Stimulated activated CD8-positive, alpha-beta memory T cell treated with anti-CD3 and anti-CD28 coated beads, Interleukin-2, amount 100 ng/mL, for 48 hours (primary cell): ENCODE measurements at regions not wholly inside any gene's neighbourhood (a gene's known extent, or its start where the extent isn't known, plus 50 kb on each side); places are given as distances from the start of the nearest gene placed in this dataset.

Experiments used
- DNase-seq, 2 donors: peaks; one replicate each; pipeline ENCODE4 v3.0.0-alpha.2; 2020; ENCODE audit warnings: low read depth in 2 of 2

GRCh38 chr14:71361874-71362273, 454.6 kb downstream of the PCNX1 start:
- DNase-seq: no peak

DNA sequence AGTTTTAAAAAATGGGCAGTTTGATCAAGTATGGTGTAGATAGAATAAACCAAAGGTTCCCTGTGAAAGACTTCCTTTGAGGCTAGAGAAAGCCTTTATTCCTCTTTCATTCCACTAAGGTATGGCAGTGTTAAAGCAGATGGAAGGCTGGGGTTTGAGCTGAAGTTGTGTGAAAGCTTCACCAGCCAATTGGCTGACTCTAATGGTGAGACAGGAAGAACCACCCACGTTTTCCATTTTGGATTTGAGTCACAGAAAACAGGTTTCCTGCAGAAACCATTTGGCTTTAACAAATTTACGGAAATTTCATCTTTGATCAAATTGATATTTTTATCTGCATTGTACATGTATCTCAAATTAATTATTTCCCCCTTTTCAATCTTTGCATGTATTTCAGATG, 455.0 kb downstream of the PCNX1 start:
- DNase-seq: no peak

GRCh38 chr14:71362920-71363584, 455.8 kb downstream of the PCNX1 start:
- DNase-seq: no peak

DNA sequence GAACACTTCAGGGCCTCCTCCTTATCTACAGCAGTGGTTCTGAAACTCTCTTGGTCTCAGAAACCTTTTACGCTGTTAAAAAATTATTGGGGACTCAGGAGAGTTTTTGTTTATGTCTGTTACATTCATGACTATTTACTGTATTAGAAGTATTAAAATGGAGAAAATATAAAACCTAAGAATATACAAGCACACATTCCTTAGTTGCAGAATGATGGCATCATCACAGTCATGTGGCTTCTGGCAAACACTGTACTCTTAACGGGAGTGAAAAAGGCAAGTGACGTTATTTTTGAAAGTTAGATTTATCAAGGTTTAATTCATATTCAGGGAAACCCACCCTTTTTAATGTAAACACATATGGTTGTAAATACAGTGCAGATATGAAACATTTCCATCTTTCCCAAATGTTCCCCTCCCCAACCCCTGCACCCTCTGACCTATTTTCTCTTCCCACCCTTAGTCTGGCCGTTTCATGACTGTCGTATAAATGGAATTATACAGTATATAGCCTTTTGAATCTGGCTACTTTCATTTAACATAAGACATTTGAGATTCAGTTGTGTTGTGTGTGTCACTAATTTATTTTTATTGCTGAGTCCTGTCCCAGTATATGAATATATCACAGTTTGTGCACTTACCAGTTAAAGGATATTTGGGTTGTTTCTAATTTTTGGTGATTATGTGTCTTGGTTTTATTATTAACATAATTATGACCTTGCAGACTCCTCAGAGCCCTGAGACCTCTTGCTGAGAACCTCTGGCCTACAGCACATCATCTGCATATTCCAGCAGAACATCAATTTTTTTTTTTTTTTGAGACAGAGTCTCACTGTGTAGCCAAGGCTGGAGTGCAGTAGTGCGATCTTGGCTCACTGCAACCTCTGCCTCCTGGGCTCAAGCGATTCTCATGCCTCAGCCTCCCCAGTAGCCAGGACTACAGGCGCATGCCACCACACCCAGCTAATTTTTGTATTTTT, 457.0 kb downstream of the PCNX1 start:
- DNase-seq: no peak

DNA sequence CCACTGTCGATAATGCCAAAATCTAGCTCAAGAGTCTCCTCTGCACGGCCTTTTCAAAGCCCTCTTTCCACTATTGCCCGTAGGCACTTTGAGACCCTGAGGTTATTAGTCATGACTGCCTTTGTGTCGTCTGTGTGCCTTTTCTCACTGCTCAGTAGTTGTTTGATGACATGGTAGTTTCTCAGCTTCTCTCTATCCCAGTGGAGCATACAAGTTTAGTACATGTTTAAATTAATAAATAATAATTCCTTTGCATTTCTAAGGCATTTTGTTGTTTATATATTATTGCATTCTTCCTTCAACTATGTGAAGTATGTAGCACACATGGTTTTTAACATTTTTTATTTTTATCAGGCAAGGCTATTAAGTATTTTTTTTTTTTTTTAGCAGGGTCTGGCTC, 458.1 kb downstream of the PCNX1 start:
- no peak for DNase-seq

- DNase-seq: no peak
Measured at GRCh38 chr14:71366861-71367260, 459.6 kb downstream of the PCNX1 start.

DNA sequence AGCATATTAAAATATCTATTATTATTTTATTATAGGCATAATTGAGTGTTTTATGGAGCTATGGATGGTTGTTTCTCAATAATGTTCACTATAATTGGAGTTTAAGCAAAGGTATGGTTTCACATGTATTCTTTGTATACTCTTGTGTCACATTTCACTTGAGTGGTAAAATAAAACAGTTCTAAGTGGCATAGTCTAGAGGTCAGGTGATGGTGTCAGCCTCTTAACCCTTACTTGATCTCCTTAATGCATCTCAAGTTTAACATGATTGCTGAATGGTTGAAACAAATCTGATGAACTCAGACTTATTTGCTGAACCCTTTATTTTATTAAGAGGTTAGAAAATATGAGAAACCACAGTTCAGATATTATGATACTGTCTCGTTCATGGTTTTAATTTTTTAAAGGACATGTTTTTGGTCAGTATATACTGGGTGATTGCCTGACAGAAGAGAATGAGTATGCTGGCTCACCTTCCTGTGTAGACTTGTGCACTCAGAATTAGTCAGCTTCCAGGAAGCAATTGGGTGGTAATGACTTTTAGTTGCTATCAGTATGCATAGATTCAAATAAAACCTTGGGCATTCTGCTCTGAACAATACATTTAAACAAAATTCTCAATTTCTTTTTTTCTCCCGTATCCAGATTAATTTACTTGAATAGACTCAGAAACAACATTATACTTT, 464.6 kb downstream of the PCNX1 start:
- no peak for DNase-seq

DNA sequence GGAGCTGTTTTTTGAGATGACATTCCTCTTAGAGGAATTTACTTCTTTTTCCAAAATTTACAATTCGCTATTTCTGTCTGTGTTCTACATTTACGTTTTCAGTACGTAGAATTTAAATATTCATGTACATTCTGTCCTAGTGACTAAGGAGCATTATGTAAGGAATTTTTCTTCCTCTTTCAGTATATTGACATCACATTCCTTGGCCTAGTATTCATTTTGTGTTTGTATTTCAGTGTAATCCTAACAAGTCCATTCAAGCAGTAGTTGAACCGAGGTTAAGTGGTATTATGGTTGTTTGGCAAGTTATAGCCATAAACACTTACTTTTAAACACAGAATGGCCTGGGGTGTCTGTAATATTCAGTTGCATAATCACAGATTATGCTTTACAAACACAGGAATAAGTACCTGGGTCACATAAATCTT, 465.2 kb downstream of the PCNX1 start:
- no peak for DNase-seq

DNA sequence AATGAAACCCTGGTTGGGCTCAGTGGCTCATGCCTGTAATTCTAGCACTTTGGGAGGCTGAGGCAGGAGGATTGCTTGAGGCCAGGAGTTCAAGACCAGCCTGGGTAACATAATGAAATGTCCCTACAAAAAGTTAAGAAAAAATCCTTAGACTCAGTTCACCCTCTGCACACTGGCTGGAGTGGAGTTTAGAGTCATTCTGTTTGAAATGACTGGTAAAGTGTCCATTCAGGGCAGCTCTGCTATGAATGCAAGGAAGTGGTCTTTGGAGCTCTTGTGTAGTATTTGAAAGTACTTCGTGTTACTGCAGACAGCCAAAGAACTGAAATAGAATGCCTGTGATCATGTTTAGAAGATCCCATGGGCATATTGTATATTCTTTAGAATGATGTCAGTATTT, 466.5 kb downstream of the PCNX1 start:
- DNase-seq: no peak

DNA sequence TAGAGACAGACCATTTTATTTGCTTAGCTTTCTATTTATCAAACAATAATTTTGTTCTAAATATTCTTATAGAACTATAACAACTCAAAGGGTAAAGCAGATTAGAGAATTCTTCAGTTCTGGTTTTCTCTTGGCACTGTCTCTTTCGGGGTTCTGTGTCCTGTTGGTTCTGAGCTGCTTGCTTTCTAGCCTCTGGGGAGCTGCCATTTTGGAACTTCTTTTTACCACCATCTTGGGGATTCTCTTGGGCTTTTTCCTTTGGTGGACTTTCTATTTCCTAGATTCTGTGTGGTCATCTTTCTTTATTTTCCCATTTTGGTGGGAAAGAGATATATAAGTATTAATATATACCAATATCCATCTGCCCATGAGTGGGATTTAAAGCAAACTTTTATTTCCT, 467.7 kb downstream of the PCNX1 start:
- no peak for DNase-seq

DNA sequence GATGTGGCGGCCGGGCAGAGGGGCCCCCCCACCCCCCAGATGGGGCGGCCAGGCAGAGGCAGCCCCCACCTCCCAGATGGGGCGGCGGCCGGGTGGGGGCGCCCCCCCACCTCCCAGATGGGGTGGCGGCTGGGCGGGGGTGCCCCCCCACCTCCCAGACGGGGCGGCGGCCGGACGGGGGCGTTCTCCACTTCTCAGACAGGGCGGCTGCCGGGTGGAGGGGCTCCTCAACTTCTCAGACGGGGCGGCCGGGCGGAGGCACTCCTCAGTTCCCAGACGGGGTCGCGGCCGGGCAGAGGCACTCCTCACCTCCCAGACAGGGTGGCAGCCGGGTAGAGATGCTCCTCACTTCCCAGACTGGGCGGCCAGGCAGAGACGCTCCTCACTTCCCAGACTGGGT, 469.8 kb downstream of the PCNX1 start:
- DNase-seq: no peak

DNA sequence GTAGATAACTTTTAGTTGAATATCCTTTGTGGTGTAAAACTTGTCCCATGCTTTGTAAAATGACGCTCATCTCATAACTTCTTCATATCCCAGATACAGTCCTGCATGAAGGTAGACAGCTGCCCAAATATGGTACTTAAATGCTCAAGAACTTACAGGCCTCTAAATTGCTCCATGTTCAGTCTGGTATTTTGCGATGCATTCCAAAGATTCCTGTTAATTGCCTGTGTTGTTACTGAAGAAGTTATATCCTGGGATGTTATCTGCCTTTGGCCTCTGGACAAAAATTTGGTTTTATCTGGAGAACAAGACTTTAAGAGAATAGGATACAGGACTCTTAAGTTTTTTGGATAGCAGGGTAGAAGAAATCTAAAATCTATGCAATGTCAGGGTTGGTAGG, 473.0 kb downstream of the PCNX1 start:
- DNase-seq: no peak

GRCh38 chr14:71381814-71382213, 474.6 kb downstream of the PCNX1 start:
- no peak for DNase-seq

- no peak for DNase-seq
Measured at GRCh38 chr14:71382315-71382714, 475.1 kb downstream of the PCNX1 start.

- DNase-seq: no peak
Measured at GRCh38 chr14:71383510-71383909, 476.3 kb downstream of the PCNX1 start.

- no peak for DNase-seq
Measured at GRCh38 chr14:71384007-71384845, 477.0 kb downstream of the PCNX1 start.

DNA sequence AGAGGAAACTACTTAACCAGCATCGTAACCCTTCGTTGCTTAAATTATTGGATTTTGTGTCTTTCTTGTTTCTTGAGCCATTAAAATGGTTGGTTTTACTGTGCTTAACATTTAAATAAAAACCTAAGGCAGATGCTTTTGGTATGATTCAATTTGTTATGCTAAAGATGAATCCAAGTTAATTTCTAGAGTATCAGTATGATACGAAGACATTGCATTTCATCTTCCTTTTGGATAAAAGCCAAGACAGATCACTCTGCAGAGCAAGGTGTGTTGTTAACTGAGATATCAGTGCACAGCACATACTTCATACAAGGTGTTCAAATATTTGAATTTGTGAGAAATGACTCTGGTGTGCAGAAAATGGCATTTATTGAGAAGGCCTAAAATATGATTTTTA, 480.5 kb downstream of the PCNX1 start:
- no peak for DNase-seq

DNA sequence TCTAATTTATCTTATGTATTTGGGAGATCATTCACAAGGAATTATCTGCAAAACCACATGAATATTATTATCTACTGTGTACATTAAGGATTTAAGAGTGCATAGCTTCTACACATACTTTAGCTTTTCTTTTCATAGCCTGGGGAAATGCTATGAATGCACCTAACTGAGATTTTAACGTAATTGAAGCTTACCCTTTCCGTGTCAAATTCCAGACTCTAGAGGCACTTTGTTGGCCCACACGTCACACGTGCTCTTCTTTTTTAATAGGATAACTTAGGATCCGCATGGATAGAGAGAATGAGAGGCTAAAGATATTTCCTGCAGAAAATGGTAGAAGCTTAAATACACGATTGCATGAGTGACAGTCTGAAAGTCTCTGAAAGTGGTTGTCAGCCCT, 481.1 kb downstream of the PCNX1 start:
- DNase-seq: no peak

GRCh38 chr14:71388862-71389261, 481.6 kb downstream of the PCNX1 start:
- DNase-seq: no peak

- no peak for DNase-seq
Measured at GRCh38 chr14:71394386-71394785, 487.1 kb downstream of the PCNX1 start.

DNA sequence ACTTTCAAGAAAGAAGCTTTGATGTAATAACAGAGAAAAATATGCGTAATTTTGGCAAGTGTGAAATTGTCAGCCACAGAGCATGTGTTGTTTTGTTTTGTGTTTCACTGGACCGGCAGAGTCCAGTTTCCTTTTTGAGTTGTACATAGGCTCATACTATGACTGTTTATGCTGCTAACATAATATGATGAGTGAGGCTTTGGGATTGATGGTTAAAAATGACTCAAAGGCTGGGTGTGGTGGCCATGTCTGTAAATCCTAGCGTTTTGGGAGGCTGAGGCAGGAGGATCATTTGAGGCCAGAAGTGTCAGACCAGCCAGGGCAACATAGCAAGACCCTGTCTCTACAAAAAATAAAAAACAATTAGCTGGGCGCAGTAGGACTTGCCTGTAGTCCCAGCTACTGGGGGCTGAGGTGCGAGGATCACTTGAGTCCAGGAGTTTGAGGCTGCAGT, 487.9 kb downstream of the PCNX1 start:
- DNase-seq: peak in 1 of 2 donors; percentile 10
